HEK293 (cell line): ENCODE measurements at regions not wholly inside any gene's neighbourhood (a gene's known extent, or its start where the extent isn't known, plus 50 kb on each side); places are given as distances from the start of the nearest gene placed in this dataset.

Experiments
- CTCF ChIA-PET: fragments of 350-600 bp; formaldehyde crosslinking; extraction: SDS; loops from one replicate; lab custom pipeline; 2021; ENCODE audit warnings: antibody characterized with exemption; lab: Yijun Ruan, JAX
- POLR2A ChIA-PET: fragments of 300-600 bp; formaldehyde crosslinking; extraction: SDS; loops from one replicate; lab custom pipeline; 2020; ENCODE audit warnings: antibody characterized with exemption, inconsistent platforms; lab: Yijun Ruan, JAX
- H3K27ac ChIP-seq: fragments of 200-500 bp; sonication (Bioruptor generic); 2 replicates; pipeline ENCODE4 v1.5.1; 2014; ENCODE audit warnings: low read depth, low read length, control low read depth, inconsistent platforms; ENCODE audit errors: extremely low read depth
- H3K36me3 ChIP-seq, 2 experiments: fragments of 200-500 bp in 1 of 2; sonication (Bioruptor generic) in 1 of 2; 1 replicate in 1 of 2; 2 replicates in 1 of 2; pipeline ENCODE4 v1.5.1; 2014 to 2017; ENCODE audit warnings: inconsistent platforms in 2 of 2, low read length in 2 of 2; ENCODE audit not compliant: control insufficient read depth in 2 of 2, insufficient read depth in 1 of 2
- H3K4me1 ChIP-seq: fragments of 200-500 bp; sonication (Bioruptor generic); 2 replicates; pipeline ENCODE4 v1.5.1; 2014; ENCODE audit warnings: mild to moderate bottlenecking, low read length, inconsistent platforms; ENCODE audit not compliant: control insufficient read depth, insufficient read depth
- H3K4me3 ChIP-seq: 2 replicates; pipeline ENCODE4 v1.5.1; 2011; ENCODE audit warnings: low read depth, mild to moderate bottlenecking, control low read depth, low read length, moderate library complexity
- H3K9me3 ChIP-seq: fragments of 200-500 bp; sonication (Bioruptor generic); 2 replicates; pipeline ENCODE4 v1.5.1; 2014; ENCODE audit warnings: low read depth, low read length, inconsistent platforms; ENCODE audit not compliant: control insufficient read depth, insufficient read depth
- GLI2 ChIP-seq: fragments of 450-650 bp; formaldehyde crosslinking; IDR thresholded peaks from 2 replicates; pipeline ENCODE4; 2017; ENCODE audit warnings: missing biosample characterization, missing genetic modification characterization, low read depth, borderline replicate concordance
- HOXA7 ChIP-seq: sonication (generic); formaldehyde crosslinking; IDR thresholded peaks from 2 replicates; pipeline ENCODE4 v1.8.1; 2022; ENCODE audit warnings: missing genetic modification reagents, borderline replicate concordance
- HOXC10 ChIP-seq: sonication (generic); formaldehyde crosslinking; IDR thresholded peaks from 2 replicates; pipeline ENCODE4 v1.8.1; 2023; ENCODE audit warnings: mild to moderate bottlenecking, missing genetic modification reagents
- OSR2 ChIP-seq: fragments of 450-650 bp; formaldehyde crosslinking; IDR thresholded peaks from 2 replicates; pipeline ENCODE4 v1.5.1; 2016; ENCODE audit warnings: missing biosample characterization, missing genetic modification characterization
- SETDB1 ChIP-seq: IDR thresholded peaks from one replicate; pipeline ENCODE4 v1.6.1; 2017; ENCODE audit warnings: mild to moderate bottlenecking, low read length, moderate library complexity, mixed read lengths; ENCODE audit not compliant: insufficient read length
- ZNF114 ChIP-seq: fragments of 450-650 bp; formaldehyde crosslinking; IDR thresholded peaks from 2 replicates; pipeline ENCODE4 v1.5.0; 2017; ENCODE audit warnings: missing biosample characterization, missing genetic modification characterization
- ZNF223 ChIP-seq: fragments of 450-650 bp; formaldehyde crosslinking; IDR thresholded peaks from 2 replicates; pipeline ENCODE4 v1.5.1; 2016; ENCODE audit warnings: missing biosample characterization, missing genetic modification characterization
- ZNF239 ChIP-seq: fragments of 450-650 bp; formaldehyde crosslinking; IDR thresholded peaks from 2 replicates; pipeline ENCODE4 v1.5.1; 2016; ENCODE audit warnings: missing biosample characterization, missing genetic modification characterization
- ZNF248 ChIP-seq: fragments of 450-650 bp; formaldehyde crosslinking; IDR thresholded peaks from 2 replicates; pipeline ENCODE4 v1.5.1; 2017; ENCODE audit warnings: missing biosample characterization, missing genetic modification characterization
- ZNF501 ChIP-seq: fragments of 450-650 bp; formaldehyde crosslinking; IDR thresholded peaks from 2 replicates; pipeline ENCODE4 v1.5.1; 2016; ENCODE audit warnings: missing biosample characterization, missing genetic modification characterization
- ZNF514 ChIP-seq: fragments of 450-650 bp; formaldehyde crosslinking; IDR thresholded peaks from 2 replicates; pipeline ENCODE4 v1.5.1; 2016; ENCODE audit warnings: missing biosample characterization, missing genetic modification characterization
- ZNF544 ChIP-seq: fragments of 450-650 bp; formaldehyde crosslinking; IDR thresholded peaks from 2 replicates; pipeline ENCODE4 v1.5.0; 2017; ENCODE audit warnings: missing biosample characterization, missing genetic modification characterization
- ZNF548 ChIP-seq: fragments of 450-650 bp; formaldehyde crosslinking; IDR thresholded peaks from 2 replicates; pipeline ENCODE4 v1.5.1; 2016; ENCODE audit warnings: missing biosample characterization, missing genetic modification characterization
- ZNF555 ChIP-seq: fragments of 450-650 bp; formaldehyde crosslinking; conservative IDR thresholded peaks from 2 replicates; pipeline ENCODE4 v1.5.1; 2017; ENCODE audit warnings: missing biosample characterization, mild to moderate bottlenecking, missing genetic modification characterization, inconsistent platforms
- ZNF600 ChIP-seq: fragments of 450-650 bp; formaldehyde crosslinking; IDR thresholded peaks from 2 replicates; pipeline ENCODE4 v1.5.1; 2016; ENCODE audit warnings: missing biosample characterization, missing genetic modification characterization
- ZNF621 ChIP-seq: fragments of 450-650 bp; formaldehyde crosslinking; IDR thresholded peaks from 2 replicates; pipeline ENCODE4 v1.5.1; 2017; ENCODE audit warnings: missing biosample characterization, missing genetic modification characterization
- ZNF623 ChIP-seq: fragments of 450-650 bp; formaldehyde crosslinking; IDR thresholded peaks from 2 replicates; pipeline ENCODE4 v1.5.1; 2016; ENCODE audit warnings: missing biosample characterization, missing genetic modification characterization
- ZNF658 ChIP-seq: fragments of 450-650 bp; formaldehyde crosslinking; IDR thresholded peaks from 2 replicates; pipeline ENCODE4; 2016; ENCODE audit warnings: missing biosample characterization, missing genetic modification characterization
- ZNF664 ChIP-seq: fragments of 450-650 bp; formaldehyde crosslinking; IDR thresholded peaks from 2 replicates; pipeline ENCODE4 v1.5.1; 2016; ENCODE audit warnings: missing biosample characterization, missing genetic modification characterization
- ZNF776 ChIP-seq: fragments of 450-650 bp; formaldehyde crosslinking; IDR thresholded peaks from 2 replicates; pipeline ENCODE4 v1.5.0; 2017; ENCODE audit warnings: missing biosample characterization, missing genetic modification characterization, borderline replicate concordance
- TF ChIP-seq, protein P1 (sequence below): fragments of 450-650 bp; formaldehyde crosslinking; IDR thresholded peaks from 2 replicates; pipeline ENCODE4 v1.5.1; 2016; ENCODE audit warnings: missing biosample characterization, missing genetic modification characterization
- TF ChIP-seq, protein P2 (sequence below): fragments of 450-650 bp; formaldehyde crosslinking; IDR thresholded peaks from 2 replicates; pipeline ENCODE4 v1.5.1; 2016; ENCODE audit warnings: missing biosample characterization, missing genetic modification characterization
- TF ChIP-seq, protein P3 (sequence below): fragments of 450-650 bp; formaldehyde crosslinking; IDR thresholded peaks from 2 replicates; pipeline ENCODE4 v1.5.1; 2017; ENCODE audit warnings: missing biosample characterization, missing genetic modification characterization

DNA sequence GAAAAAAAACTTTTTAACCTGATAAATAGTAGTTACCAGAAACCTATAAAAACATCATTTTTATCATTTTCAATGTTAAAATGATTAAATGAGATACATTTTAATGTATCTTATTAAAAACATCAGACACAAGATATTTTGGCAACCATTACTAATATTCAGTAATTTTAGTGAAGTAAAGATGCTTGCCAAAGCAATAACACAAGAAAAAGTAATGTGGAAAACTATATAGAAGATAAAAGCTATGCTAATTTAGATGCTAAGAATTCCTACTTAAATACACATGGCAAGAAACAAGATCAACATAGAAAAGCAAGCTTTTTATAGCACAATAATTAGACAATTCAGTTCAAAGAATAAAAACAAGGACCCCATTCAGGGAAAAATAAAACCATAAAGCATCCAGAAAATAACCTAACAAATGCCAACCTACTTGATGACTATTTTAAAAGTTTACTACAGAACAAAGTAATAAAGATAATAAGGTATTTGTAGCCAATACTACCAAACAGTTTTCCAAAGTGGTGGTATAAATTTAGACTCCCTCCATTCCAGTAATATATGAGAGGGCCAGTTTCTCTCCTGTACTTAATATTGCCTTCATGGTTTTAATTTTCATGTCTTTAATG, 489.5 kb downstream of the CDH2 start:
- Histone ChIP-seq H3K36me3 (no peaks in the 10 kb centered on the region), H3K4me3 (no peak overlapping the region), H3K9me3 (no peaks in the 10 kb centered on the region), H3K27ac (no peak overlapping the region), H3K4me1 (no peaks in the 10 kb centered on the region)
- TF ChIP-seq ZNF514 (tag by site-specific recombination) (no peak), ZNF658 (tag by site-specific recombination) (no peak), SETDB1 (peak; percentile 99), ZNF664 (tag by site-specific recombination) (peak; percentile 42; the same call in 1 of the 2 replicates), ZNF239 (tag by site-specific recombination) (no peak)
- CTCF ChIA-PET = interaction anchor here (1.0 to 1.3 kb wide), 2 partner anchors 62 to 63 kb away, joined by 4 to 5 read pairs; no protein-coding TSS in a partner anchor
- POLR2A ChIA-PET = no interaction called here

DNA sequence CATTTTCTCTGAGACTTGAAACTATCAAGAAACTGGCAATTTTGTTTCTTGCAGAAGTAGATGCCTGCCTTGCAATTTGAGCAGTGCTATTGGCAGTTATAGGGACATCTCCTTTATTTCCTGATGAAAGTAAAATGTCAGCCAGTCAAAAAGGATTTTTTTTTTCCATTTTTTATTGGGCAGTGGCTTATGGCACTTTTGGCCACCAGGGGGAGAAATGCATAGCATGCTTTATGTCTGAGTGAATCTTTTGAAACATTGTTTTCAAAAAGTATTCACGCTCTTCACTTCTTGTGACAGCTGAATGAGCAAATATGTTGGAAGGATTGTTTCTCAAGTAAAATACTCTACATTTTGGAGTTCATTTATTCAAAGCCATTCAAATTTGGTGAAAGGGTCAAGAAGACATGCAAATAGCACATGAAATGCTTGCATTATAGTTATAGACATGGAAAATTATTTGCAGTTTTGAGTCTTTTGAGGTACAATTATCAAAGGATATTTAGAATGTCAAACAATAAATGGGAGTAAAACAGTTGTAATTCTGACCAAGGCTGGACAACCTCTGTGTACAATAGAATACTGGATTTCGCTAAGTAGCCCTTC, 491.0 kb downstream of the CDH2 start:
- no peak for TF ChIP-seq ZNF114 (tag by site-specific recombination)
- no peak for TF ChIP-seq ZNF544 (tag by site-specific recombination)
- TF ChIP-seq ZNF555 (tag by site-specific recombination) = no peak
- no peak for TF ChIP-seq HOXA7 (CRISPR knock-in tag)
- no peak for TF ChIP-seq HOXC10 (CRISPR knock-in tag)
- TF ChIP-seq GLI2 (tag by site-specific recombination) = no peak
- TF ChIP-seq ZNF248 (tag by site-specific recombination) = no peak
- no peak for TF ChIP-seq ZNF501 (tag by site-specific recombination)
- no peak for TF ChIP-seq ZNF548 (tag by site-specific recombination)
- no peak for TF ChIP-seq ZNF776 (tag by site-specific recombination)
- no peak for TF ChIP-seq ZNF621 (tag by site-specific recombination)
- no peak for TF ChIP-seq ZNF223
- no peak for TF ChIP-seq ZNF623
- TF ChIP-seq, protein P1, sequence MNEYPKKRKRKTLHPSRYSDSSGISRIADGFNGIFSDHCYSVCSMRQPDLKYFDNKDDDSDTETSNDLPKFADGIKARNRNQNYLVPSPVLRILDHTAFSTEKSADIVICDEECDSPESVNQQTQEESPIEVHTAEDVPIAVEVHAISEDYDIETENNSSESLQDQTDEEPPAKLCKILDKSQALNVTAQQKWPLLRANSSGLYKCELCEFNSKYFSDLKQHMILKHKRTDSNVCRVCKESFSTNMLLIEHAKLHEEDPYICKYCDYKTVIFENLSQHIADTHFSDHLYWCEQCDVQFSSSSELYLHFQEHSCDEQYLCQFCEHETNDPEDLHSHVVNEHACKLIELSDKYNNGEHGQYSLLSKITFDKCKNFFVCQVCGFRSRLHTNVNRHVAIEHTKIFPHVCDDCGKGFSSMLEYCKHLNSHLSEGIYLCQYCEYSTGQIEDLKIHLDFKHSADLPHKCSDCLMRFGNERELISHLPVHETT (tag by site-specific recombination) = no peak
- no peak for TF ChIP-seq OSR2
- TF ChIP-seq, protein P2, sequence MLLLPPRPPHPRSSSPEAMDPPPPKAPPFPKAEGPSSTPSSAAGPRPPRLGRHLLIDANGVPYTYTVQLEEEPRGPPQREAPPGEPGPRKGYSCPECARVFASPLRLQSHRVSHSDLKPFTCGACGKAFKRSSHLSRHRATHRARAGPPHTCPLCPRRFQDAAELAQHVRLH (tag by site-specific recombination) = no peak
- TF ChIP-seq, protein P3, sequence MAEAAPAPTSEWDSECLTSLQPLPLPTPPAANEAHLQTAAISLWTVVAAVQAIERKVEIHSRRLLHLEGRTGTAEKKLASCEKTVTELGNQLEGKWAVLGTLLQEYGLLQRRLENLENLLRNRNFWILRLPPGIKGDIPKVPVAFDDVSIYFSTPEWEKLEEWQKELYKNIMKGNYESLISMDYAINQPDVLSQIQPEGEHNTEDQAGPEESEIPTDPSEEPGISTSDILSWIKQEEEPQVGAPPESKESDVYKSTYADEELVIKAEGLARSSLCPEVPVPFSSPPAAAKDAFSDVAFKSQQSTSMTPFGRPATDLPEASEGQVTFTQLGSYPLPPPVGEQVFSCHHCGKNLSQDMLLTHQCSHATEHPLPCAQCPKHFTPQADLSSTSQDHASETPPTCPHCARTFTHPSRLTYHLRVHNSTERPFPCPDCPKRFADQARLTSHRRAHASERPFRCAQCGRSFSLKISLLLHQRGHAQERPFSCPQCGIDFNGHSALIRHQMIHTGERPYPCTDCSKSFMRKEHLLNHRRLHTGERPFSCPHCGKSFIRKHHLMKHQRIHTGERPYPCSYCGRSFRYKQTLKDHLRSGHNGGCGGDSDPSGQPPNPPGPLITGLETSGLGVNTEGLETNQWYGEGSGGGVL = no peak
- no peak for TF ChIP-seq ZNF600
- Histone ChIP-seq H3K4me3 (no peak overlapping the region), H3K4me1 (no peaks in the 10 kb centered on the region), H3K9me3 (no peaks in the 10 kb centered on the region), H3K36me3 (no peaks in the 10 kb centered on the region), H3K27ac (no peak overlapping the region)
- ChIA-PET CTCF (interaction anchor here (0.7 to 4.3 kb wide), 13 partner anchors 8 to 982 kb away, joined by 3 to 41 read pairs (median 4); no protein-coding TSS in a partner anchor), POLR2A (no interaction called here)
